ENCODE measurements at regions not wholly inside any gene's neighbourhood (a gene's known extent, or its start where the extent isn't known, plus 50 kb on each side); places are given as distances from the start of the nearest gene placed in this dataset.

DNA sequence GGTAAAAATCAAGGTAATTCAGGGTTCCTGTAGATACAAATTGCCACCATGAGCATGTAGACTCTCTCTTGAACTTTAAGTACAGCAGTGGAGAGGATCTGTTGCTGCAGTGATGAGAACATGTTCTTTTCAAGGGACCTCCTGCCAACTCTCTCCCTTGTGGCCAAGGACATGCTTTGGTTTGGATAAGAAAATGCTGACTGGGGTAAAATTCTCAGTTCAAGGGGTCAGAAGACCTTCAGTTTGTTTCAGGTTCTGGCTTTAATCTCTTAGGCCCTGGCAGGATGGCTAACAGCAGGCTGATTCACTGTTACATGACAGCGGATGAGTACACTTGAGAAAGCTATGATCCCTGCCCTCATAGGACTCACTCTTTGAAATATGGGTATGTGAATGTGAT is 299.2 kb upstream of the NMUR2 start:
- TF ChIP-seq ZNF324 (tag by site-specific recombination; IDR thresholded peaks at IDR 0.05) (no peak), ZNF510 (tag by site-specific recombination; IDR thresholded peaks at IDR 0.05; ENCODE audit: insufficient replicate concordance) (no peak), ZNF146 (tag by site-specific recombination; IDR thresholded peaks at IDR 0.05) (no peak), ZNF274 (IDR thresholded peaks at IDR 0.05; ENCODE audit: low read length) (no peak), ZNF274 (tag by site-specific recombination; IDR thresholded peaks at IDR 0.05; ENCODE audit: borderline replicate concordance) (no peak), ZNF560 (tag by site-specific recombination; IDR thresholded peaks at IDR 0.05; ENCODE audit: borderline replicate concordance) (no peak)
- TF ChIP-seq, protein P1, sequence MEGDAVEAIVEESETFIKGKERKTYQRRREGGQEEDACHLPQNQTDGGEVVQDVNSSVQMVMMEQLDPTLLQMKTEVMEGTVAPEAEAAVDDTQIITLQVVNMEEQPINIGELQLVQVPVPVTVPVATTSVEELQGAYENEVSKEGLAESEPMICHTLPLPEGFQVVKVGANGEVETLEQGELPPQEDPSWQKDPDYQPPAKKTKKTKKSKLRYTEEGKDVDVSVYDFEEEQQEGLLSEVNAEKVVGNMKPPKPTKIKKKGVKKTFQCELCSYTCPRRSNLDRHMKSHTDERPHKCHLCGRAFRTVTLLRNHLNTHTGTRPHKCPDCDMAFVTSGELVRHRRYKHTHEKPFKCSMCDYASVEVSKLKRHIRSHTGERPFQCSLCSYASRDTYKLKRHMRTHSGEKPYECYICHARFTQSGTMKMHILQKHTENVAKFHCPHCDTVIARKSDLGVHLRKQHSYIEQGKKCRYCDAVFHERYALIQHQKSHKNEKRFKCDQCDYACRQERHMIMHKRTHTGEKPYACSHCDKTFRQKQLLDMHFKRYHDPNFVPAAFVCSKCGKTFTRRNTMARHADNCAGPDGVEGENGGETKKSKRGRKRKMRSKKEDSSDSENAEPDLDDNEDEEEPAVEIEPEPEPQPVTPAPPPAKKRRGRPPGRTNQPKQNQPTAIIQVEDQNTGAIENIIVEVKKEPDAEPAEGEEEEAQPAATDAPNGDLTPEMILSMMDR (tag by site-specific recombination; IDR thresholded peaks at IDR 0.05), result no peak
- TF ChIP-seq, protein P2, sequence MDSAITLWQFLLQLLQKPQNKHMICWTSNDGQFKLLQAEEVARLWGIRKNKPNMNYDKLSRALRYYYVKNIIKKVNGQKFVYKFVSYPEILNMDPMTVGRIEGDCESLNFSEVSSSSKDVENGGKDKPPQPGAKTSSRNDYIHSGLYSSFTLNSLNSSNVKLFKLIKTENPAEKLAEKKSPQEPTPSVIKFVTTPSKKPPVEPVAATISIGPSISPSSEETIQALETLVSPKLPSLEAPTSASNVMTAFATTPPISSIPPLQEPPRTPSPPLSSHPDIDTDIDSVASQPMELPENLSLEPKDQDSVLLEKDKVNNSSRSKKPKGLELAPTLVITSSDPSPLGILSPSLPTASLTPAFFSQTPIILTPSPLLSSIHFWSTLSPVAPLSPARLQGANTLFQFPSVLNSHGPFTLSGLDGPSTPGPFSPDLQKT (IDR thresholded peaks at IDR 0.05; ENCODE audit: borderline replicate concordance, low read depth, low read length), result no peak
- TF ChIP-seq, protein P3, sequence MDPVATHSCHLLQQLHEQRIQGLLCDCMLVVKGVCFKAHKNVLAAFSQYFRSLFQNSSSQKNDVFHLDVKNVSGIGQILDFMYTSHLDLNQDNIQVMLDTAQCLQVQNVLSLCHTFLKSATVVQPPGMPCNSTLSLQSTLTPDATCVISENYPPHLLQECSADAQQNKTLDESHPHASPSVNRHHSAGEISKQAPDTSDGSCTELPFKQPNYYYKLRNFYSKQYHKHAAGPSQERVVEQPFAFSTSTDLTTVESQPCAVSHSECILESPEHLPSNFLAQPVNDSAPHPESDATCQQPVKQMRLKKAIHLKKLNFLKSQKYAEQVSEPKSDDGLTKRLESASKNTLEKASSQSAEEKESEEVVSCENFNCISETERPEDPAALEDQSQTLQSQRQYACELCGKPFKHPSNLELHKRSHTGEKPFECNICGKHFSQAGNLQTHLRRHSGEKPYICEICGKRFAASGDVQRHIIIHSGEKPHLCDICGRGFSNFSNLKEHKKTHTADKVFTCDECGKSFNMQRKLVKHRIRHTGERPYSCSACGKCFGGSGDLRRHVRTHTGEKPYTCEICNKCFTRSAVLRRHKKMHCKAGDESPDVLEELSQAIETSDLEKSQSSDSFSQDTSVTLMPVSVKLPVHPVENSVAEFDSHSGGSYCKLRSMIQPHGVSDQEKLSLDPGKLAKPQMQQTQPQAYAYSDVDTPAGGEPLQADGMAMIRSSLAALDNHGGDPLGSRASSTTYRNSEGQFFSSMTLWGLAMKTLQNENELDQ (tag by site-specific recombination; IDR thresholded peaks at IDR 0.05; ENCODE audit: low read depth), result no peak
